WTC11 (cell line): ENCODE measurements at regions not wholly inside any gene's neighbourhood (a gene's known extent, or its start where the extent isn't known, plus 50 kb on each side); places are given as distances from the start of the nearest gene placed in this dataset.

Source experiments
- CBFB ChIP-seq: sonication (generic); formaldehyde crosslinking; IDR thresholded peaks from 2 replicates; pipeline ENCODE4 v1.8.1; 2022; ENCODE audit warnings: mild to moderate bottlenecking, low read depth, missing genetic modification reagents
- CTCF ChIP-seq: fragments of 200-600 bp; IDR thresholded peaks from 2 replicates; pipeline ENCODE4 v1.8.0; 2022; ENCODE audit warnings: antibody characterized with exemption
- ESRRA ChIP-seq: sonication (generic); formaldehyde crosslinking; IDR thresholded peaks from 2 replicates; pipeline ENCODE4 v1.8.1; 2022; ENCODE audit warnings: mild to moderate bottlenecking, missing genetic modification reagents, borderline replicate concordance
- GABPB1 ChIP-seq: sonication (generic); formaldehyde crosslinking; IDR thresholded peaks from 2 replicates; pipeline ENCODE4 v1.8.1; 2023; ENCODE audit warnings: mild to moderate bottlenecking, missing genetic modification reagents
- IRF2 ChIP-seq: sonication (generic); formaldehyde crosslinking; IDR thresholded peaks from 2 replicates; pipeline ENCODE4 v1.8.0; 2022; ENCODE audit warnings: low read depth, missing genetic modification reagents, borderline replicate concordance
- USF2 ChIP-seq: sonication (generic); formaldehyde crosslinking; IDR thresholded peaks from 2 replicates; pipeline ENCODE4 v1.8.1; 2023; ENCODE audit warnings: mild to moderate bottlenecking, missing genetic modification reagents, moderate library complexity
- ZNF317 ChIP-seq: sonication (generic); formaldehyde crosslinking; IDR thresholded peaks from 2 replicates; pipeline ENCODE4 v1.8.1; 2023; ENCODE audit warnings: low read depth, mild to moderate bottlenecking, moderate library complexity, missing genetic modification reagents, borderline replicate concordance

GRCh38 chr3:106809623-106810299 is 567.5 kb upstream of the CCDC54 start:
- TF ChIP-seq IRF2 (CRISPR knock-in tag) (no peak), CTCF (no peak), ESRRA (no peak), CBFB (CRISPR knock-in tag) (no peak), GABPB1 (CRISPR knock-in tag) (no peak), ZNF317 (CRISPR knock-in tag) (no peak), USF2 (CRISPR knock-in tag) (no peak)
